A673 (cell line): ENCODE measurements at regions not wholly inside any gene's neighbourhood (a gene's known extent, or its start where the extent isn't known, plus 50 kb on each side); places are given as distances from the start of the nearest gene placed in this dataset.

Source experiments
- BruUV-seq: library from RNA; stranded (reverse); fragments of 400-500 nt; replicated peaks from 2 replicates; lab custom pipeline; 2021; lab: Mats Ljungman, UMichigan
- CTCF ChIA-PET: fragments of 300-600 bp; sonication (Branson Sonifier 250); formaldehyde crosslinking; loops from one replicate; lab custom pipeline; 2022; ENCODE audit warnings: antibody characterized with exemption; lab: Charles Lee
- POLR2A ChIA-PET: fragments of 300-600 bp; sonication (Branson Sonifier 250); formaldehyde crosslinking; loops from one replicate; lab custom pipeline; 2022; ENCODE audit warnings: antibody characterized with exemption; ENCODE audit not compliant: low non-redundant PET; lab: Charles Lee
- DNase-seq: peaks from one replicate; pipeline ENCODE4 v3.0.0-alpha.2; 2015; ENCODE audit warnings: low spot score
- H3K27ac ChIP-seq: fragments of 200-600 bp; sonication (generic); 2 replicates; pipeline ENCODE4 v1.5.1; 2016; ENCODE audit warnings: mixed run types, low read depth, mild to moderate bottlenecking, mixed read lengths, antibody characterized with exemption, low read length; ENCODE audit not compliant: poor library complexity, severe bottlenecking
- H3K27me3 ChIP-seq: fragments of 200-600 bp; sonication (generic); replicated peaks from 2 replicates; pipeline ENCODE4 v1.6.1; 2017; ENCODE audit warnings: mixed run types, low read depth, mild to moderate bottlenecking, mixed read lengths, antibody characterized with exemption, low read length; ENCODE audit not compliant: insufficient read depth, poor library complexity
- H3K36me3 ChIP-seq: fragments of 200-600 bp; sonication (generic); 2 replicates; pipeline ENCODE4 v1.6.1; 2016; ENCODE audit warnings: mixed run types, mild to moderate bottlenecking, mixed read lengths, antibody characterized with exemption, low read length; ENCODE audit not compliant: insufficient read depth, poor library complexity, severe bottlenecking
- H3K4me1 ChIP-seq: fragments of 200-600 bp; sonication (generic); 2 replicates; pipeline ENCODE4 v1.6.1; 2017; ENCODE audit warnings: mixed run types, mild to moderate bottlenecking, mixed read lengths, antibody characterized with exemption, low read length; ENCODE audit not compliant: insufficient read depth, poor library complexity, severe bottlenecking
- H3K4me3 ChIP-seq: fragments of 200-600 bp; sonication (generic); 2 replicates; pipeline ENCODE4 v1.5.1; 2016; ENCODE audit warnings: low read depth, mixed run types, mild to moderate bottlenecking, mixed read lengths, low read length; ENCODE audit not compliant: poor library complexity, severe bottlenecking
- H3K9me3 ChIP-seq: fragments of 200-600 bp; sonication (generic); 2 replicates; pipeline ENCODE4 v1.6.1; 2016; ENCODE audit warnings: mixed run types, low read depth, mild to moderate bottlenecking, mixed read lengths, antibody characterized with exemption, low read length; ENCODE audit not compliant: poor library complexity, severe bottlenecking
- EZH2 ChIP-seq: fragments of 200-600 bp; sonication (generic); IDR thresholded peaks from 2 replicates; pipeline ENCODE4 v1.6.1; 2017; ENCODE audit warnings: borderline replicate concordance, low read depth, mild to moderate bottlenecking, mixed read lengths, antibody characterized with exemption, low read length; ENCODE audit not compliant: poor library complexity, severe bottlenecking
- intact Hi-C: fragments of 100-400 bp; cut with micrococcal nuclease; formaldehyde crosslinking; loops from one replicate; pipeline ENCODE4 v1.10.0; 2022; ENCODE audit not compliant: unreplicated experiment
- TF ChIP-seq, protein P1 (sequence below): fragments of 300-800, 200-600 bp; sonication (generic); conservative IDR thresholded peaks from 2 replicates; pipeline ENCODE4 v1.5.1; 2017; ENCODE audit warnings: low read depth, mild to moderate bottlenecking, antibody characterized with exemption, low read length, moderate library complexity, mixed read lengths

DNA sequence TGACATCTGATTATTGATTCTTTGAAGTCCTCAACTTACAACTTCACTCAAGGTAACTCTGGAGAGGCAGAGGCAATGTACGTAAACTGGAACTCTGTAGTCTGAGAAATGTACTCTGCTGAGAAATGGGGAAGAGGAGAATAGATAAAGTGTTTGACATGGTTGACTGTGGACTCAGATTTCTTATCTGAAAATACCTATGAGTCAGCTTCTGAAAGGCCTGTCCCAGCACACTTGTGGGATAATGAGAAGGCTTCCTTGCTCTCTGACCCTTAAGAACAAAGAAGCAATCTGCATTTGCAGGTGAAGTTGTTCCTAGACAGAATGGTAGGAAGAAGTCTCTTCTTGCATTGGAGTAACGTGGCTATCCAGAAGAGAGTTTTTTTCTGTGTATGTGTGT, 1573.5 kb downstream of the BRINP3 start:
- no peak for TF ChIP-seq EZH2
- TF ChIP-seq, protein P1, sequence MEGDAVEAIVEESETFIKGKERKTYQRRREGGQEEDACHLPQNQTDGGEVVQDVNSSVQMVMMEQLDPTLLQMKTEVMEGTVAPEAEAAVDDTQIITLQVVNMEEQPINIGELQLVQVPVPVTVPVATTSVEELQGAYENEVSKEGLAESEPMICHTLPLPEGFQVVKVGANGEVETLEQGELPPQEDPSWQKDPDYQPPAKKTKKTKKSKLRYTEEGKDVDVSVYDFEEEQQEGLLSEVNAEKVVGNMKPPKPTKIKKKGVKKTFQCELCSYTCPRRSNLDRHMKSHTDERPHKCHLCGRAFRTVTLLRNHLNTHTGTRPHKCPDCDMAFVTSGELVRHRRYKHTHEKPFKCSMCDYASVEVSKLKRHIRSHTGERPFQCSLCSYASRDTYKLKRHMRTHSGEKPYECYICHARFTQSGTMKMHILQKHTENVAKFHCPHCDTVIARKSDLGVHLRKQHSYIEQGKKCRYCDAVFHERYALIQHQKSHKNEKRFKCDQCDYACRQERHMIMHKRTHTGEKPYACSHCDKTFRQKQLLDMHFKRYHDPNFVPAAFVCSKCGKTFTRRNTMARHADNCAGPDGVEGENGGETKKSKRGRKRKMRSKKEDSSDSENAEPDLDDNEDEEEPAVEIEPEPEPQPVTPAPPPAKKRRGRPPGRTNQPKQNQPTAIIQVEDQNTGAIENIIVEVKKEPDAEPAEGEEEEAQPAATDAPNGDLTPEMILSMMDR = no peak
- no peaks in the 10 kb centered on the region for H3K36me3 ChIP-seq
- H3K4me3 ChIP-seq = no peak overlapping the region
- BruUV-seq = no TSS peak
- ChIA-PET CTCF (no interaction called here), POLR2A (no interaction called here)
- intact Hi-C loops = no loop called here
- H3K4me1 ChIP-seq = no peaks in the 10 kb centered on the region
- H3K27ac ChIP-seq = no peak overlapping the region
- no peaks in the 10 kb centered on the region for H3K9me3 ChIP-seq
- DNase-seq = no peak
- H3K27me3 ChIP-seq = no peaks in the 10 kb centered on the region

DNA sequence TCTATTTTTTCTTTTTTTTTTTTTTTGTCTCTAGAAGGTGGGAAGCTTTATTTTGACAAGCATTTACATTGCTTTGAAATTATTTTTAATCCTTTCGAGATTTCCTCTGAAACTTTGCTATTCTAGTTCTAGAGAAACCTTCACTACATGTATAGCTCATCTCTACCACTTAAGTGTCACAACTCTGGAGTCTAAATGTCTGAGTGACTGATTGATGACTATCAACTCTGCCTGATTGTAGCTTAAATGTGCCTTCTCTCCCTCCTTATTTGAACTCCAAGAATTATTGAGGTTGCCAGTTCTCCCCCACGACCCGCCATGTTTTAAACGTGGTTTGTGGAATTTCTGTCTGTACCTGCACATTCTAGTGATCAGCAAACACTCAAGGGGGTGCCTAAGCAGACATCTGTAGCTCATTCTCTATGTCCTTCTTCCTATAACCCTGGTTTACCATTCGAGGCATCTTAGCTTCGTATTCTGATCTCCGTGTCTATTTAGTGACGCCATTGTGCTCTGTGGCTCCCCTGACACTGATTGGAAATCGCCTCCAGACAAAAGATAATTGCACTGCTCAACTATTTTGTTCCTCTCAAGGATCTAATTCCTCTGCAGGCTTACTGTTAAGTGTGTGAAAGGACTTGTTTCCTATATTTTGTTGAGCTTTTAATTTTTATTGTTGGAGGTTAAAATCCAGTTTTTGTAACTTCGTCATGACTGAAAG, 1570.6 kb downstream of the BRINP3 start:
- CTCF ChIA-PET = no interaction called here

DNA sequence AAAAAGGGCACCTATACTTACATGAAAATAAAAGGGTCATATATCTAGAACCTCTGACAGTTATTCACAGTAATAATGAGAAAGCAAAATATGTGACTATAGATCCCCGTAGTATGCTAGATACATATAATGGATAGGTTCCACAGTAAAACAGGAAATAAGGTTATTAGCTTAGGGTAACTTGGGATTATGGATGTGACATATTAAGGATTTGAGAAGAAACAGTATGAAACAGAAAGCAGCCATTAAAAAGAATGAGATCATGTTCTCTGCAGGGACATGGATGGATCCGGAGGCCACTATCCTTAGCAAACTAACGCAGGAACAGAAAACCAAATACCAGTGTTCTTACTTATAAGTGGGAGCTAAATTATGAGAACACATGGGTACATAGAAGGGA, 1547.3 kb downstream of the BRINP3 start:
- Histone ChIP-seq H3K27me3 (no peaks in the 10 kb centered on the region), H3K27ac (peak overlapping the region; percentile 28), H3K4me3 (no peak overlapping the region), H3K36me3 (no peaks in the 10 kb centered on the region), H3K9me3 (no peaks in the 10 kb centered on the region), H3K4me1 (peaks cover 6% of the 10 kb centered on the region)
- ChIA-PET POLR2A (no interaction called here), CTCF (no interaction called here)
- DNase-seq = peak; percentile 56
- TF ChIP-seq, protein P1 = no peak
- no peak for TF ChIP-seq EZH2
- intact Hi-C loops = loop anchor here (10.0 kb wide), 2 partner anchors 1666 to 1876 kb away; no protein-coding TSS in a partner anchor
- no TSS peak for BruUV-seq

More for the DNA sequence above, 1570.6 kb downstream of the BRINP3 start:
- POLR2A ChIA-PET = no interaction called here
- no peaks in the 10 kb centered on the region for H3K4me1 ChIP-seq
- intact Hi-C loops = no loop called here
- no peak for DNase-seq
- no peaks in the 10 kb centered on the region for H3K9me3 ChIP-seq
- H3K36me3 ChIP-seq = no peaks in the 10 kb centered on the region
- no peaks in the 10 kb centered on the region for H3K27me3 ChIP-seq
- no peak overlapping the region for H3K27ac ChIP-seq
- no TSS peak for BruUV-seq
- H3K4me3 ChIP-seq = no peak overlapping the region
- TF ChIP-seq EZH2 = no peak
- TF ChIP-seq, protein P1 = no peak
